ENCODE measurements at regions not wholly inside any gene's neighbourhood (a gene's known extent, or its start where the extent isn't known, plus 50 kb on each side); places are given as distances from the start of the nearest gene placed in this dataset.

DNA sequence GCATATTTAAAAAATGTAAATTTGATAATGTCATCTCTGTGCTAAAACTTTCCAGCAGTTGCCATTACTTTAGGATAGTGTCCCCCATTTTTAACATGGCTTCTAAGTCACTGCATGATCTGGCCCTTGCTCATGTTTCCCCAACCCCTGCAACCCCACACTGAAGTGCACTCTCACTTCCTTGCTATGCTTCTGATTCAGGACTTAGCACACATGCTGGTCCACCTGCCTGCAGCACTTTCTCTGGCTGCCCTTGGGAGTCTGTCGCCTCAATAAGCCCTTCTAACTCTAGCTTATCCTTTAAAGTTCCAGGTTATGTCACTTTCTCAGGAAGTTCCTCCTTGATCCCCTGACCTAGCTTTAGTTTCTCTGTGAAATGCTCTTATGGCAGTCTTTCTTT lies 241.0 kb downstream of the POSTN start:
- no peak for DNase-seq

DNA sequence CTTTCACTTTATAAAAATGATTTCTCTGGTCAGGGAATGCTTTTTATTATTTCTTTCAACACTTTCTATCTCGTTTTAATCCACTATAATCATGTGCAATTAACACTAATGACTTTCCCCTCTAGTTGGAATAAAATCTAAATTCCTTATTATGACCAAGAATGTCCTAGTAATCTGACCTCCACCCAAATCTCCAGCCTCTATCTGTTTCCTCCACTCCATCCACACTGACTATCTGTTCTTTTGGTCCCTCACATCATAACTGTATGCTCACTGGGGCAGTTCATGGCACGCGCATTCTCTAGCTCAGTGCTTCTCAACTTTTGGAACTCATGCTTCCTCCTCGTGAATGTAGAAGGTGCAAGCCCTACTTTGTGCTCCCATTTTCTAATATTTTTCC lies 244.7 kb downstream of the POSTN start:
- no peak for DNase-seq

GRCh38 chr13:37351211-37351610 lies 245.7 kb upstream of the CSNK1A1L start:
- no peak for DNase-seq

DNA sequence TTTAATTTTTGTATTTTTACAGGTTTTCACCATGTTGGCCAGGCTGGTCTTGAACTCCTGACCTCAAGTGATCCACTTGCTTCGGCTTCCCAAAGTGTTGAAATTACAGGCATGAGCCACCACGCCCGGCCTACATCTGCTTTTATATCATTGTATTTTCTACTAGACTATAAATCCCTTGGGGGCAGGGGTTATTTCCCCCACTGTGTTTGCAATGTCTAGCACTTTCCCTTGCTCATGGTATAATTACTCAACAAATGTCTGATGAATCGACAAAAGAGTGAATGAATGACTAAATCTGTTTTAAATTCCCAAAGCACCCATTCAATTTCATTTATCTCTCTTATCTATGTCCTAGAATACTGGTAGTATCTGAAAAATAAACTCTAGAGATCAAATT lies 244.5 kb upstream of the CSNK1A1L start:
- no peak for DNase-seq

DNA sequence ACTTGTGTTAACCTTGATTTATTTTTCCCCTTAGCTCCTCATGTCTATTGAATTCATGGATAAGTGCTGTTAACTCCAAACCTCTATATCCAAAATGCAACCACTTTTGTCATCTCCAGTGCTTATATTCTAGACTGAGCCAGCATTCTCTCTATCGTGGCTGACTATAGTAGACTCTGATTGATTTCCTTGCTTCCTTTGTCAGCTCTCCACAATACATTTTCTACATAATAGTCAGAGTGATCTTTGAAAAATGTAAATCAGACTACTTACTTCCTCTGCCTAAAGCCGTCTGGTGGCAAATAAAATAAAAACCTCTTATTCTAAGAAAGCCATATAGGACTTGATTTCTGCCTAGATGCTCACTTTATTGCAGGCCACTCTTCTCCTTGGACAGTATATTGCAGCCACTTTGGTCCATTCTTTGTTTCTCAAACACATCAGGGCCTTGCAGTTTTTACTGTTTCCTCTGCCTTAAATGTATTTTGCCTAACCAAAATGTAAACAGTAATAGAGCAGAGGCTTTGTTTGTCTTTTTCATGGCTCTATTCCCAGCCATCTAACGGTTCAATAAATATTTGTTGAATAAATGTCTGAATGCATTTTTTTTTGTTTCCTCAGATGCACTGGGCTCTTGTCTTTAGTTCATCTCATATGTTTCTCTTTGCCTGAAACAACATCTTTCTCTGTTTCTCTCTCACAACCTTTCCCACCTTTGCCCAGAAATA lies 243.6 kb upstream of the CSNK1A1L start:
- DNase-seq = no peak

- no peak for DNase-seq
These were observed 240.4 kb upstream of the CSNK1A1L start for GRCh38 chr13:37345869-37346268.

DNA sequence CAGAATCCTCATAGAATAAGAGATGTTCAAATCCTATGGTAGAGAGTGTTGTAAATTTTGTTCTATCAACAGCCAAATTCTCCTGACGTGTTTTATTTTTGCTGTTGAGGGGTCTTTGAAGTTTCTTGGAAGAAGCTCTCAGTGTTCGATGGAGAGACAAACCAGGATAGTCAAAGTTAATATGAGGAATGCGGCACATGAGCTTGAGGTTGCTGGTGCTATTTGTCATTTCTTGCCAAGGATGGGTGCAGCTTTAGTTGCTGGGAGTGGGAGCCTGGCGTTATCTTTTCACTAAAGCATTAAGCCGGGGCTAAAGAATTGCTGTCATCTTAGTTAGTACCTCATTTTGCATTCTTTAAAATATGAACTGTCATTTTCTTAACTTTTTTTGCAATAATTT lies 239.9 kb upstream of the CSNK1A1L start:
- no peak for DNase-seq

DNA sequence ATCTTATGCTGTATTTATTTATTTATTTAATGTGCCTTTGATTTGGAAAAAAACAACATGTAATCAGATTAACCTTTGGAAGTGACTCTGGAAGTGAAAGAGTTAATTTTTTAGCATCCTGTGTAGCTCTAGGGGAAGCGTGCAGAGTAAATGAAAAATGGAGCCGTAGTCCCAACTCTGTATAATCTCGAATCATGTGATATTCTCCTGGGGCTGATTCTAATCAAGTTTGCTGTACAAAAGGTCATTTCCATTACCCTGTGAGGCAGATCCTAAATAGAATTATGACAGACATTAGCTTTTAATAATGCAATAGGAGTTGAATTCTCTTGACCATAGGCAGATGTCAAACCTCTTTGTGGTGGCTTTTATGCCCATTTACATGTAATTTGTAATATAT lies 238.6 kb upstream of the CSNK1A1L start:
- no peak for DNase-seq

- no peak for DNase-seq
These were observed 236.7 kb upstream of the CSNK1A1L start for GRCh38 chr13:37342205-37342604.

GRCh38 chr13:37340901-37341670 lies 235.6 kb upstream of the CSNK1A1L start:
- DNase-seq = no peak

DNA sequence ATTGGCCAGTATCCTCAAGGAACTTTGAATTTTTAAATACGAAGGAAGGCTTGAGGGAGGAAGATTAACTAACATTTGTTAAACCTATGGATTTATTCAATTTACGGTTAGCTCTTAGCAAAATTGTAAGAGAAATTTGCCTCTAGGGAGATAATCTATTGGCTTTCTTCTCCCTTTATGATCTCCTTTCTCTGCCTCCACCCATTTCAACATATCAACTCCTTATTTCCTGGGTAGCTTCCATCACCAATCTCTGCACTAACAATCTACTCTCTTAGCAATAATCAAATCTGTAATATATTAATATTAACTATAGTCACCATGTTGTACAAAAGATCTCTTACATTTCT lies 233.9 kb upstream of the CSNK1A1L start:
- no peak for DNase-seq

- no peak for DNase-seq
These were observed 233.4 kb upstream of the CSNK1A1L start for GRCh38 chr13:37338726-37339385.

DNA sequence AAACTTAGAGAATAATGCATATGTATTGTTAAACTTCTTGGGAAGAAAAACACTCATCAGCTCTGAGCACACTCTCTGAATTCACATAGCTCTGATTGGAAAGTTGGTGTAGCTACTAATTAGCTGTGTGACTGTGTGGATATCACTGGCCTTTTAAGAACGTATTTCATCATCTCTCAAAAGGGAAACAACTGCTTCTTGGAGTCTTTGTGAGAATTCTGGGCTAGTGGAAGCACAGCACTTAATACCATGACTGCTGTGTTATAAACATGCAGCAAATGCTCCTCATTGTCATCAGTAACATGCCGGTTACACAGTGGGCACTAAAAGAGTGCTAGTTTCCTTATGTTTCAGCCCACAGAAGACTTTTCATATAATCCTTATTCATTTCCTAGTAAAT lies 220.9 kb upstream of the CSNK1A1L start:
- DNase-seq = no peak

DNA sequence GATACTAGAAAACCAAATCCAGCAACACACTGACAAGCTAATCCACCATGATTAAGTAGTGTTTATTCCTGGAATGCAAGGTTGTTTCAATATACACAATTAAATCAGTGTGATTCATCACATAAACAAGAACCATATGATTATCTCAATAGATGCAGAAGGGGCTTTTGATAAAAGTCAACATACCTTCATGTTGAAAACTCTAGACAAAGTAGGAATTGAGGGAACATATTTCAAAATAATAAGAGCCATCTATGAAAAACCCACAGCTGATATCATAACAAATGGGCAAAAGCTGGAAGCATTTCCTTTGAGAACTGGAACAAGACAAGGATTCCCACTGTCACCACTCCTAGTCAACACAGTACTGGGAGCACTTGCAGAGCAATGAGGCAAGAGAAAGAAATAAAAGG lies 213.6 kb upstream of the CSNK1A1L start:
- no peak for DNase-seq

DNA sequence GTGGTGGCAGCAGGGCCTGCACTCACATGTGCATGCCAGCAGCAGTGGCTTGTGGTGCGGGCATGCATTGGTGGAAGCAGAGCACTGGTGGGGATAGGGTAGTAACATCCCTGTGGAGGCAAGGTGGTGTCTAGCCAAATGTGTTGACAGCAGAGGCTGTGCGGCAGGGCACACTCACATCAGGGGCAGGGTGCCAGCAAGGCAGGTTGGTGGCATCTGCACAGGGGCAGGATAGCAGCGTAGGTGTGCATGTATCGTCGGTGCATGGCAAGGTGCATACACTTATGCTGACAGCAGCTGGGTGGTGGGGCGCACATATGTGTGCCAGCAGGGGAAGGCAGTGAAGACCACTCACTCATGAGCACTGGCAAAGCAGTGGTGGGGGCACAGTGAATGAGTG lies 211.5 kb upstream of the CSNK1A1L start:
- no peak for DNase-seq

- no peak for DNase-seq
These were observed 207.9 kb upstream of the CSNK1A1L start for GRCh38 chr13:37313372-37313771.

- DNase-seq = no peak
These were observed 201.5 kb upstream of the CSNK1A1L start for GRCh38 chr13:37306778-37307544.

DNA sequence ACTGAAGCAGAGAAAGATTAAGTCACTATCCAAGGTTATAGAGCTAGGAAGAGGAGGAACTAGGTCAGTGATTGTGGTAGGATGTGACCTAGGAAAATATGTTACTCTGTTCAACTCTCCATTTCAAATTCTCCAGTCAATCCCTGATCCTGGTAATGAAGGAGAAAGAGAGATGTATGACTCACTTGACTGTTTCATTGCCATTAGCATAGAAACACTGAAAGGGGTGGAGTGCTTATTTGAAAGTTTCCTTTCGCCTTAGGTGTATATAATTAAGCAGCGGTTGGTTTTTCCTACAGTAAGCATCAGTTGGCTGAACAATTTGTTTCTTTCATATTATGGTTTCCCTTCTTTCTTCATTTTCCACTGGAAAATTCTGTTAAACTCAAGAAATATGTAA lies 198.1 kb upstream of the CSNK1A1L start:
- DNase-seq = no peak

DNA sequence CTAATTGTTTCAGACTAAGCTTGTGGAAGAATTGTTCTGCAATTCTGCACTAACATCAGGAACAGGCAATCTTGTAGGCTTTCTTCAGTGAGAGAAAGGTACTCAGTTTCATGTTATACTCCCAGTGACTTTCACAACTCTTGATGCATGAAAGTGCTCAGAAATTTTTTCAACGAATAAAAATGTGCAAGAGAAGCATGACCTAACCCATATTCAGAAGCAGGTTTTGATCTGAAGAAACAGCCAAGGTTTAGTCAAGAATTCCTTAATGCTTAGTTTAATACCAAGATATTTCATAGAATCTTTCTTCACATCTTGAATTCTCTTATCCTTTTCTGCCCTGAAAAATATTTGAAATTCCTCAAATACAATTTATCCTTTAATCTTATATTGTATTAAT lies 197.2 kb upstream of the CSNK1A1L start:
- DNase-seq = no peak

DNA sequence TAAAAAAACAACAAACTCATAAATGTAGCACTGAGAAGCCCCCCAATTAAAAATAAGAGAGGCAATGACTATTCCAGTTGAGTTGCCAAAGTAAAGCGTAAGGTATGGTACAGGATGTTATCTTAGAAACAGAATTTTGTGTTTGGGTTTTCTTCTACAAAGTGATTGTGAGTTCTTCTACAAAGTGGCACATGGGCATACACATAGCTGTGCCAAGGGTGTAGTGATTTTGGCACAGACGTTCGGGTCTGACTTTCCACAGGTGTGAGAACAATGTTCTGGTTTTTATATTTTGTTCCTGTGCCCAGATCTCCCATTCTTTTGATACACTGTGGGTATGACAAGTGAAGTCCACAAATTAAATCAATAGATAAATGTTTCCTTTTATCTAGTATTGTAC lies 190.1 kb upstream of the CSNK1A1L start:
- DNase-seq = no peak

DNA sequence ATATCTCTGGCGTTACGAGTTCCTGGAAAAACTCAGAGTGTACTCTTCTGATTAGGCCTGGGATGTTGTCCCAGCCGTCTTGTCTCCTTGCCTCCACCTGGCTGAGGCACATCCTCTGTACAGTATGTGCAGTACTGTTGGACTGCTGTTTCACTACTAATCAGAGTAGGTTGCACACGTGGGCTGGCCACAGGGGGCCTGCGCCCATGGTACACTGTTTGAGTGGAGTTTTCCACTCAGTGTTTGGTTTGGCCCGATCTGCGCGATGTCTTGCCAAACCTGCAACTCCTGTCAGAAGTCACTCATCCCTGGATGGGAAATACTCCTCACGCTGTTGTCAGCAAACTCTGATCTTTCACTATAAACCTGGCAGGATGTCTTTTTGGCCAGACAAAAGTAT lies 189.6 kb upstream of the CSNK1A1L start:
- DNase-seq = no peak

GRCh38 chr13:37294472-37294871 lies 189.0 kb upstream of the CSNK1A1L start:
- DNase-seq = no peak

GRCh38 chr13:37293295-37293694 lies 187.8 kb upstream of the CSNK1A1L start:
- DNase-seq = no peak

Measured in inflammatory macrophage (primary cell).